ENCODE measurements at regions not wholly inside any gene's neighbourhood (a gene's known extent, or its start where the extent isn't known, plus 50 kb on each side); places are given as distances from the start of the nearest gene placed in this dataset.
"Not testable (repeated sequence)": the region's sequence is repeated elsewhere in the genome, so short reads cannot be mapped to it uniquely, and the experiment has no call there.

DNA sequence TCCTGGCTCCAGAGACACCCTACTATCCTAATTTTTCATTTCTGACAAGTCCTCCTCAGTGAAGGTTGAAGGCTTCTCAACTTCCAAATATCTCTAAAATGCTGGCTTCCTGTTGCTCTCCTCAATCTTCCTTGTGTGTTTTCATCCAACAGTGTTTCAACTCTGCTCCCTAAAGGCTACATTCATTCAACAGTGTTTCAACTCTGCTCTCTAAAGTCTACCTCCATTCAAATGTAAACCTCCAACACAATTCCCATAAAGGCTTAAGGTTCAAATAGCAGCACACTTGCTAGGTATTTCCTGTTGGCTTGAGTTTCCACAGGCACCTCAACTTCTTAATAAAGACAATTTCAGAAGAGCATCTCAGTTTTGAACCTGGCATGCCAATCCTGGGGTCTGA is 164.8 kb downstream of the HINT1 start:
- peaks cover 2% of the 10 kb centered on the region for H3K4me1 Mint-ChIP-seq
- H3K27me3 Mint-ChIP-seq (ENCODE audit: low read depth), result no peaks in the 10 kb centered on the region
- H3K4me3 Mint-ChIP-seq, result no peak overlapping the region
- no peak for DNase-seq (ENCODE audit: low spot score in 2 of 2, unreplicated experiment in 2 of 2)
- no peak for TF ChIP-seq CTCF (IDR thresholded peaks at IDR 0.05; ENCODE audit: unreplicated experiment)
- H3K36me3 Mint-ChIP-seq, result no peaks in the 10 kb centered on the region
- H3K9me3 Mint-ChIP-seq, result no peaks in the 10 kb centered on the region
- no peak overlapping the region for H3K27ac Mint-ChIP-seq

GRCh38 chr5:130996720-130997119 is 168.3 kb downstream of the HINT1 start:
- H3K4me1 Mint-ChIP-seq; H3K9me3 Mint-ChIP-seq; DNase-seq (ENCODE audit: low spot score in 2 of 2, unreplicated experiment in 2 of 2); H3K4me3 Mint-ChIP-seq; H3K36me3 Mint-ChIP-seq; H3K27me3 Mint-ChIP-seq (ENCODE audit: low read depth); H3K27ac Mint-ChIP-seq: not testable (repeated sequence)

GRCh38 chr5:130995851-130996250 is 169.2 kb downstream of the HINT1 start:
- Mint-ChIP-seq H3K4me3 (no peak overlapping the region), H3K4me1 (peaks cover 6% of the 10 kb centered on the region), H3K27me3 (ENCODE audit: low read depth) (peaks cover 1% of the 10 kb centered on the region), H3K27ac (no peak overlapping the region), H3K36me3 (no peaks in the 10 kb centered on the region), H3K9me3 (no peaks in the 10 kb centered on the region)
- no peak for TF ChIP-seq CTCF (IDR thresholded peaks at IDR 0.05; ENCODE audit: unreplicated experiment)
- DNase-seq (ENCODE audit: low spot score in 2 of 2, unreplicated experiment in 2 of 2), result no peak

DNA sequence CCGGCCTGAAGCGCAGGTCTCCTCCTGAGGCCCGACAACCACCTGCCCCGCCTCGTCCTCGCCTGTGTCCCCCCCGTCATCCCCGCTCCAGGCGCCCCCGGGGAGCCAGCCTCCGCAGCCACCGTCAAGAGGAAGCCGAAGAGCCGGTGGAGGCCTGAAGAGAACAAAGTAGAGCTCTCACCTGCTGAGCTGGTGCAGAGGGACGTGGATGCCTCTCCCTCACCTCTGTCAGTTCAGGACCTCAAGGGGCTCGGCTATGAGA is 169.9 kb downstream of the HINT1 start:
- H3K27ac Mint-ChIP-seq, result no peak overlapping the region
- no peak overlapping the region for H3K4me3 Mint-ChIP-seq
- no peak for DNase-seq (ENCODE audit: low spot score in 2 of 2, unreplicated experiment in 2 of 2)
- no peak for TF ChIP-seq CTCF (IDR thresholded peaks at IDR 0.05; ENCODE audit: unreplicated experiment)
- H3K27me3 Mint-ChIP-seq (ENCODE audit: low read depth), result peaks cover 1% of the 10 kb centered on the region
- no peaks in the 10 kb centered on the region for H3K9me3 Mint-ChIP-seq
- no peaks in the 10 kb centered on the region for H3K36me3 Mint-ChIP-seq
- H3K4me1 Mint-ChIP-seq, result peaks cover 4% of the 10 kb centered on the region

DNA sequence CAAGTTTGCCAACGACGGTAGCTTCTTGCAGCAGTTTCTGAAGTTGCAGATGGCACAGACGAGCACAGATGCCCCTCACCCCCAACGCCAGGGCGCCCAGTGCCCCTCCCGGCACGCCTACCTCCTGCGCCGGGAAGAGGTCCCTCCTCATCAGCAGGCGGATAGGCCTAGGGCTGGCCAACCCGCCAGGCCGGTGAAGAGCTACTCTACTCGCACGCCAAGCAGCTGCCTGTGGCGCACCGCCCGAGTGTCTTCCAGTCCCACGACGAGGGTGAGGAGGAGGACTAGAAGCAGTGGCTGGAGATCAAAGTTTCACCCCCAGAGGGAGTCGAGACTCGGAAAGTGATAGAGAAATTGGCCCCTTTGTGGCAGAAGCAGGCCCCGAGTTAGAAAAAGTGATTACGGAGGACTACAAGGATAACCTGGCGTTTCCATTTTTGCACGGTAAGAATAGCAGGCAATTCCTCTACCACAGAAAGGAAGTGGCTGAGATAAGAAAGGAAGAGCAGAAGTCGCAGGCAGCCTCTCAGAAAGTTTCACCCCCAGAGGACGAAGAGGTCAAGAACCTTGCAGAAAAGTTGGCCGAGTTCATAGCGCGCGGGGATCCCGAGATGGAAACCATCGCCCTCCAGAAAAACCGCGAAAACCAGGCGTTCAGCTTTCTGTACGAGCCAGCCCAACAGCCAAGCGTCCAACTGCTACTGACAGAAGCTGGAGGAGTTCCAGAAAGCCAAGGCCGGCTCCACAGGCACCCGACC is 170.4 kb downstream of the HINT1 start:
- H3K36me3 Mint-ChIP-seq, result no peaks in the 10 kb centered on the region
- TF ChIP-seq CTCF (IDR thresholded peaks at IDR 0.05; ENCODE audit: unreplicated experiment), result no peak

DNA sequence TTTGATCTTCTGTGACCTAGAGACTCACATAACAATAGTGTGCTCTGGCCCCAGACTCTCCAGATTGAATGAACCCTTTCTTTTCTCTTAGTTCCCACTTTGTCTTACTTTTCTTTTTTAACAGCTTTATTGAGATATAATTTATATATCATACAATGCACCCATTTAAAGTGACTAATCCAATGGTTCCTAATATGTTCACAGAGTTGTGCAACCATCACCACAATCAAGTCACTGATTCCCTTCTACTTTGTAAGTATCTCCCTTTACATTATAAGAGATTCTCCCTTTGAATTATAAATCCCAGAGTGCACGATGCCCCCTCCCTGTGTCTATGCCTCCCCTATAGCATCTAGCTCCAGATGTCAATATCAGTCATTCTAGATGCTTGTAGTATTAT is 172.4 kb downstream of the HINT1 start:
- DNase-seq (ENCODE audit: low spot score in 2 of 2, unreplicated experiment in 2 of 2), result no peak
- Mint-ChIP-seq H3K4me1 (peaks cover 4% of the 10 kb centered on the region), H3K27me3 (ENCODE audit: low read depth) (peaks cover 1% of the 10 kb centered on the region), H3K9me3 (no peaks in the 10 kb centered on the region), H3K4me3 (no peak overlapping the region), H3K27ac (no peak overlapping the region), H3K36me3 (no peaks in the 10 kb centered on the region)
- TF ChIP-seq CTCF (IDR thresholded peaks at IDR 0.05; ENCODE audit: unreplicated experiment), result no peak

More for the DNA sequence above, 170.4 kb downstream of the HINT1 start:
- peaks cover 4% of the 10 kb centered on the region for H3K4me1 Mint-ChIP-seq
- H3K9me3 Mint-ChIP-seq, result no peaks in the 10 kb centered on the region
- no peak overlapping the region for H3K4me3 Mint-ChIP-seq
- H3K27me3 Mint-ChIP-seq (ENCODE audit: low read depth), result peaks cover 1% of the 10 kb centered on the region
- no peak for DNase-seq (ENCODE audit: low spot score in 2 of 2, unreplicated experiment in 2 of 2)
- H3K27ac Mint-ChIP-seq, result no peak overlapping the region
